OCI-LY3 (cell line): ENCODE measurements at regions not wholly inside any gene's neighbourhood (a gene's known extent, or its start where the extent isn't known, plus 50 kb on each side); places are given as distances from the start of the nearest gene placed in this dataset.

Source experiments
- H2AFZ ChIP-seq: fragments of 200-600, 300-600 bp; shearing (Covaris generic); 2 replicates; pipeline ENCODE4 v1.6.0; 2014; ENCODE audit warnings: antibody characterized with exemption, low read depth, low read length
- H3K27ac ChIP-seq: fragments of 200-600, 300-600 bp; sonication (generic); 2 replicates; pipeline ENCODE4 v1.5.1; 2014; ENCODE audit warnings: mild to moderate bottlenecking, low read length, moderate library complexity, mixed read lengths
- H3K27me3 ChIP-seq: fragments of 200-600, 300-600 bp; sonication (generic); 2 replicates; pipeline ENCODE4 v1.6.1; 2014; ENCODE audit warnings: low read depth, low read length, mixed read lengths
- H3K36me3 ChIP-seq: fragments of 200-600, 300-600 bp; sonication (generic); replicated peaks from 2 replicates; pipeline ENCODE3; 2014; ENCODE audit warnings: low read depth, low read length, mixed read lengths
- H3K4me1 ChIP-seq: fragments of 300-600, 200-600 bp; sonication (generic); 2 replicates; pipeline ENCODE4 v1.6.1; 2014; ENCODE audit warnings: low read length, mixed read lengths
- H3K4me2 ChIP-seq: fragments of 200-600, 300-600 bp; sonication (generic); 2 replicates; pipeline ENCODE4 v1.6.1; 2014; ENCODE audit warnings: low read length, mixed read lengths
- H3K4me3 ChIP-seq: fragments of 300-600, 200-600 bp; sonication (generic); 2 replicates; pipeline ENCODE4 v1.5.1; 2014; ENCODE audit warnings: antibody characterized with exemption, mild to moderate bottlenecking, low read length, moderate library complexity
- H3K79me2 ChIP-seq: fragments of 300-600, 200-600 bp; shearing (Covaris generic); 2 replicates; pipeline ENCODE4 v1.6.1; 2014; ENCODE audit warnings: mild to moderate bottlenecking, low read length, mixed read lengths
- H3K9ac ChIP-seq: fragments of 300-600, 200-600 bp; shearing (Covaris generic); 2 replicates; pipeline ENCODE4 v1.6.0; 2014; ENCODE audit warnings: mild to moderate bottlenecking, low read length, moderate library complexity
- H3K9me3 ChIP-seq: fragments of 200-600, 300-600 bp; shearing (Covaris generic); 2 replicates; pipeline ENCODE4 v1.6.1; 2014; ENCODE audit warnings: low read length, mixed read lengths; ENCODE audit not compliant: insufficient read depth
- H4K20me1 ChIP-seq: fragments of 200-600, 300-600 bp; sonication (generic); 2 replicates; pipeline ENCODE4 v1.6.1; 2016; ENCODE audit warnings: low read length, mixed read lengths; ENCODE audit not compliant: insufficient read depth
- CTCF ChIP-seq: fragments of 200-600, 300-600 bp; sonication (generic); IDR thresholded peaks from 2 replicates; pipeline ENCODE4 v1.5.1; 2014; ENCODE audit warnings: antibody characterized with exemption, low read length, low read depth
- EZH2phosphoT487 ChIP-seq: fragments of 200-600 bp; shearing (Covaris generic); IDR thresholded peaks from 2 replicates; pipeline ENCODE4 v1.6.1; 2018; ENCODE audit warnings: antibody characterized with exemption, mixed run types, low read depth

- no peak overlapping the region for H3K4me3 ChIP-seq
- H3K27ac ChIP-seq = no peak overlapping the region
- H3K36me3 ChIP-seq = no peaks in the 10 kb centered on the region
- no peaks in the 10 kb centered on the region for H3K4me1 ChIP-seq
- H3K9me3 ChIP-seq = peaks cover 25% of the 10 kb centered on the region
- H3K9ac ChIP-seq = no peak overlapping the region
- H3K79me2 ChIP-seq = no peaks in the 10 kb centered on the region
- H4K20me1 ChIP-seq = no peaks in the 10 kb centered on the region
- H3K27me3 ChIP-seq = no peaks in the 10 kb centered on the region
- no peak overlapping the region for H2AFZ ChIP-seq
- TF ChIP-seq EZH2phosphoT487 (no peak), CTCF (no peak)
- H3K4me2 ChIP-seq = no peak overlapping the region
Observed at GRCh38 chr3:193754719-193755118, 161.7 kb downstream of the OPA1 start.

GRCh38 chr3:193756536-193756935 lies 163.5 kb downstream of the OPA1 start:
- Histone ChIP-seq H3K4me2 (no peak overlapping the region), H3K4me3 (no peak overlapping the region), H3K27me3 (no peaks in the 10 kb centered on the region), H3K27ac (no peak overlapping the region), H3K9ac (no peak overlapping the region), H3K36me3 (no peaks in the 10 kb centered on the region), H2AFZ (no peak overlapping the region), H4K20me1 (no peaks in the 10 kb centered on the region), H3K4me1 (no peaks in the 10 kb centered on the region), H3K79me2 (no peaks in the 10 kb centered on the region), H3K9me3 (peaks cover 25% of the 10 kb centered on the region)
- TF ChIP-seq EZH2phosphoT487 (no peak), CTCF (no peak)

GRCh38 chr3:193757457-193757856 lies 164.4 kb downstream of the OPA1 start:
- Histone ChIP-seq H2AFZ (no peak overlapping the region), H3K9me3 (peaks cover 25% of the 10 kb centered on the region), H3K27ac (no peak overlapping the region)

GRCh38 chr3:193761969-193762368 lies 169.0 kb downstream of the OPA1 start:
- no peak for TF ChIP-seq CTCF
- no peak for TF ChIP-seq EZH2phosphoT487
- H3K27ac ChIP-seq = no peak overlapping the region
- no peak overlapping the region for H3K9ac ChIP-seq
- H3K4me2 ChIP-seq = no peak overlapping the region
- no peaks in the 10 kb centered on the region for H4K20me1 ChIP-seq
- H3K27me3 ChIP-seq = no peaks in the 10 kb centered on the region
- no peaks in the 10 kb centered on the region for H3K36me3 ChIP-seq
- peaks cover 8% of the 10 kb centered on the region for H3K4me1 ChIP-seq
- no peak overlapping the region for H2AFZ ChIP-seq
- peaks cover 12% of the 10 kb centered on the region for H3K9me3 ChIP-seq
- no peaks in the 10 kb centered on the region for H3K79me2 ChIP-seq
- no peak overlapping the region for H3K4me3 ChIP-seq

More at GRCh38 chr3:193757457-193757856, 164.4 kb downstream of the OPA1 start:
- H3K79me2 ChIP-seq = no peaks in the 10 kb centered on the region
- no peaks in the 10 kb centered on the region for H3K36me3 ChIP-seq
- peaks cover 5% of the 10 kb centered on the region for H3K4me1 ChIP-seq
- no peak overlapping the region for H3K4me3 ChIP-seq
- TF ChIP-seq CTCF (no peak), EZH2phosphoT487 (no peak)
- H4K20me1 ChIP-seq = no peaks in the 10 kb centered on the region
- no peak overlapping the region for H3K9ac ChIP-seq
- no peak overlapping the region for H3K4me2 ChIP-seq
- H3K27me3 ChIP-seq = no peaks in the 10 kb centered on the region
